HG03097 (cell line): ENCODE measurements at regions not wholly inside any gene's neighbourhood (a gene's known extent, or its start where the extent isn't known, plus 50 kb on each side); places are given as distances from the start of the nearest gene placed in this dataset.

ENCODE experiments used
- ATAC-seq: cut with Tn5 transposase; IDR thresholded peaks from one replicate; pipeline ENCODE4 v1.9.1; 2021; ENCODE audit not compliant: unreplicated experiment, low FRiP score

GRCh38 chr18:77714716-77715115 is 465.1 kb downstream of the GALR1 start:
- no peak for ATAC-seq

DNA sequence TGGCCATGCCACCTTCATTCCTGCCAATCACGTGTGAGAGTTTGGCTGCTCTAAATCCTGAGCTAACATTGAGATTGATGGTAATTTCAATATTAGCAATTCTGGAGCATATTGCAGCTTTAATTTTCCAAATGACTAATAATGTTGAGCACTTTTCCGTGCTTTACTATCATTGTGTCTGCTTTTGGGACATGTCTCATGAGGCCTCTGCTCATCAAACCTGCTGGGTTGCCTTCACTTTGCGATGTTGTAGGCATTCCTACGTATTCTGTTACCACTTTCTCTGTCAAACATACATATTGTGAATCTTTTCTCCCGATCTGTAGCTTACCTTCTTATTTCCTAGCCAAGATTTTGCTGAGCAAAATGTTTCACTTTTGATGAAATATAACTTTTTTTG is 466.6 kb downstream of the GALR1 start:
- ATAC-seq, result no peak

GRCh38 chr18:77733292-77733903 is 483.8 kb downstream of the GALR1 start:
- ATAC-seq, result no peak

GRCh38 chr18:77736842-77737241 is 487.2 kb downstream of the GALR1 start:
- no peak for ATAC-seq

GRCh38 chr18:77737405-77737804 is 487.8 kb downstream of the GALR1 start:
- ATAC-seq, result no peak

- no peak for ATAC-seq
Observed at GRCh38 chr18:77749089-77749488, 499.4 kb downstream of the GALR1 start.

DNA sequence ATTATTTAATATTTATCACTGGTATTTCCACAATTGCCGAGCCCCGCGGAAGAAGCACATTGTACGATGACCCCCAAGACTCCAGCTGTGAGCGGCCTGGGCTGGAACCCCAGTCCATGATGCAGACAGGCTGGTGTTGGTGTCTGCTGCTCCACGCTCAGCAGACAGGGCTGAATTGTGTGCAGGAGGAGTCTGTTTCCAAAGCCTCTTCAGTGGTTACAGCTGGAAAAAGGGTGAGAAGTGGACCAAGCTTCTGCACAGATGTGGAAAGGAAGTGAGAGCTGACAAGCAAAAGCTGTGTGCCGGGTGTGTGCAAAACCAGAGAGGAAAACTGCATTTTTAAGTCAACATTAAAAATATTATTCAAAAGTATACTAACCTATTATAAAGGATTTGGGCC is 500.4 kb downstream of the GALR1 start:
- ATAC-seq, result no peak

- no peak for ATAC-seq
Observed at GRCh38 chr18:77754475-77755044, 504.9 kb downstream of the GALR1 start.

- ATAC-seq, result no peak
Observed at GRCh38 chr18:77755187-77755586, 505.5 kb downstream of the GALR1 start.

- no peak for ATAC-seq
Observed at GRCh38 chr18:77761332-77761731, 511.7 kb downstream of the GALR1 start.

DNA sequence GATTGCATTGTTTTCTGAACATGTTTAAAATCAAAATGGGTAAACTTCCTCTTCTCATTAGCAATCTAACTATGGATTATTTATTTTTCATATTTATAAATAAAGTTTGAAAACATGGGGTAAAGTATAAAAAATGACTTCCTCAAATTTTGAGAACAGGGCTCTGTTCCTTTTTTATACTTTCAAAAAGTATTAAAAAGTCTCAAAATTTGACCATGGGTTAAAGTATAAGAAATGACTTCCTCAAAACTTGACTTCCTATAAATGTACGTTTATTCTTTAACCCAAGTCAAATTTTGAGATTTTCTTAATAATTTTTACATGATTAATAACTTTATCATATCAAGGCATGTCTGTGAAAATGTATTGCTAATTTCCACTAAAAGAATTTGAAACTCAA is 512.4 kb downstream of the GALR1 start:
- no peak for ATAC-seq

DNA sequence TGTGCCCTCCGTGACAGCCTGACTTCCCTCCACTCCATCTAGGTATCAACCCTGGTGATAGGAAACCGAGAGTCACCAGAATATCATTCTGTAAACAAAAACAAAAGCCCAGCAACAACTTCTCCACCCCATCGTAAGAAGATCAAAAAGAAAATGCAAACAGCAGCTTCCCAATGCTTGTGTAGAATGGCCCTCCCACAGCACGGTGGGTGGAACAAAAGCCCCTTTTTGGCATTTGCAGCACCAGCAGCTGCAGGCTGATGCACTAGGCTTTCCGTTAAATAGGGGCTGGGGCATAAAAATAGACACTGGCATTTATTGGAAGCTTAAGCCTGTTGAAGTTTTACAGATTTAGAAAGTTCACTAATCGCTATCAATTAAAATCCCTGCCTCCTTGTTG is 513.0 kb downstream of the GALR1 start:
- no peak for ATAC-seq

DNA sequence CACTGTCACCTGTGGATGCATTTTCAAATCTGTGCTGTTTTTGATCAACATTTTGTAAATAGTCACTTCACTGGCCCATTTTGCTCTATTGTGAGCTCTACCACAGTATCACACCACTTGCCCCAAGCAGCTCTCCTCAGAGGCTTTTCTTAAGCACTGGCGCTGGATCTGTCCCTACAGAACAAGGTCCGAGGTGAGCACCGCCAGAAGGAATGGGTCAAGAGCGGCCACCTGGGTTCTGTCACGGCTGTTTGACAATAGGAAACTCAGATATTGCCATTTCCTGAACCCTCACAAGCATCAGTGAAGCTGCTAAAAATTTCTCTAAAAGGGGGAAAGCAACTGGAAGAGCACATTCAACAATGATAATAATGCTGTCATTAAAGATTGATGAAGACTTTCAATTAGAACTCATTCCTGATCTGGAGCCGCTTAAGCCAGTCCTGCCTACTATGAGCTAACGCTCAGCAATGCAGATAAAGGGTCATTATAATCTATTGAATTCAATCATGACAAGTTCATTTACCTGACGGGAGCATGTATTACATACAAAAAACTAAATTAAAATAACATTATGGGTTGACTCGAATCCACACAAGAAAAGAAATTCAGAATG is 514.0 kb downstream of the GALR1 start:
- ATAC-seq, result no peak

DNA sequence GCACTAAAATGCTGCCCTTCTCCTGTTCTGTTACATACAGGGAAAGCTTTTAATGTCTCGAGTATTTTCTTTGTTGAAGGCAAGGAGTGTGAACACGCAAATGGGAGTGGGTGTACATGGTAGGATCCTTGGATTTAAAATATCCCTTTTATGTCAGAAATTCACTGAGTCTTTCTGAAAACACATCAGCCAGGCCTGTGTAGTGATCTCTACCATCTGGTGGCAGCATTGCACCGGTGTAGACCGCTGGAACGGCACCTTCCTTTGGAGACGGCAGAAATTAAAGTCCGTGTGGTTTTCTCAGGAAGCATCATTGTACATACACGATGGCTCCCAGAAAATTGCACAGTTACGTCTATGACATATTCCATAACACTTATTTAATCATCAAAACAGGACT is 515.8 kb downstream of the GALR1 start:
- no peak for ATAC-seq

DNA sequence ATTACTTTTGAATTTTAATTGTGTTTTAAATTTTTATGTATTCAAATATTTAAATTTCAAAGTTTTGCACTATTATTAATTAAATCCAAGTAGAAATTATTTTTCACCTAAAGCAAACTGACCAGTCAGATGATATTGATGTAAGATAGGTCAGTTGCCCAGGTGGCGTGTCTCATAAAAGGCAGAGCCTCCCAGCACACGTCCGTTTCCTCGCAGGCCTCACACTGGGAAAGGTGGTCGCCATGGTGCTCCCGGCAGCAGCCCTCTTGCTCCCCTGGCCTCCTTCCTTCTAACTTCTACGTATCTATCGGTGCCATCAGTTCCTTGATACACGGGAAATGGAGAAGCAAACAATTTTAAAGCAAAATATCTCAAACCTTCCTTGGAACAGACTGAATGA is 516.8 kb downstream of the GALR1 start:
- no peak for ATAC-seq

GRCh38 chr18:77772177-77772576 is 522.5 kb downstream of the GALR1 start:
- ATAC-seq, result no peak

DNA sequence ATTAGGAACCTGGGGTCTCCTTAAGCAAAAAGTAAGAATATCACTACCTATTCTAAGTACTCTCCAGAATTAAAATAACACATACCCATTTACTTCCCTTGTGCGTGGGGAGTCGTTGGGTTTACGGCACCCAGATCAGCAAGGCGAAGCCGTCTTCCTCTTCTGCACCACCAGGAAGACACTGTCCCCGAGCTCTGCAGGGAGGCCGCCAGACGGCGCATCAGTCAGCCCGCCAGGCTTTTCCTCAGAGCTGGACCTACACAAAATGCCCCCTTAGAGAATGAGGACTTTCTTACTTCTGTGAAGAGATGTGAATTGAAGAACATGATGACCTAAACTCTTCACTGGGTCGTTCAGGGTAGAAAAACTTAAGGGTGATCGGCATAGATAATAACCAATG is 526.5 kb downstream of the GALR1 start:
- no peak for ATAC-seq

GRCh38 chr18:77777163-77777562 is 527.5 kb downstream of the GALR1 start:
- ATAC-seq, result no peak

DNA sequence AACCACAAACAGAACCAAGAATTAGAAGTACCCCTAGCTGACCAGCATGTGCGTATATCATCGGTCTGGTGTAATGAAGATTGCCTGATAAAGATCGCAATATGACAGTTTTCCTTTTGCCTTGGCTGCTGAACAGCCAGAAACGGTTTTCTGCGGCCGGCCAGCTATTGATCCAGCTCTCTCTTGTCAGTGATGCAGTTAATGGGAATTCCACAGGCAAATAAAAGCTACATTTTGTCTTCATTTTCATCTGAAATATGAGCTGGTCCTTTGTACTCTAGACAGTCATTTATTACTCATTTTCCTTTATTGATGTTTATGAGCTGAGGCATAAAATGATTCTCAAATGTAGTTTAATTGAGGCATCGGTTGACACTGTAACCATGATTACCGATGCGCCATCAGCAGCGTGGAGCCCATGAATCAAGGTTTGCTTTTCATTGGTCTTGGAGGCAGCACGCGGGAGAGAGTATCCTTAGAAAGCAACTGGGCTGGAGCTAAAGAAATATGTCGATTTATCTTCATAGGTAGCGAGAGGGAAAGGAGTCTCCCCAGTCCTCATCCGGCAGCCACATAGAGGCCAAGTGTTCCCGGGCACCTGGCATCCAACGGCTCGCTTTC is 535.2 kb downstream of the GALR1 start:
- ATAC-seq, result no peak

- no peak for ATAC-seq
Observed at GRCh38 chr18:77785415-77785975, 535.8 kb downstream of the GALR1 start.

DNA sequence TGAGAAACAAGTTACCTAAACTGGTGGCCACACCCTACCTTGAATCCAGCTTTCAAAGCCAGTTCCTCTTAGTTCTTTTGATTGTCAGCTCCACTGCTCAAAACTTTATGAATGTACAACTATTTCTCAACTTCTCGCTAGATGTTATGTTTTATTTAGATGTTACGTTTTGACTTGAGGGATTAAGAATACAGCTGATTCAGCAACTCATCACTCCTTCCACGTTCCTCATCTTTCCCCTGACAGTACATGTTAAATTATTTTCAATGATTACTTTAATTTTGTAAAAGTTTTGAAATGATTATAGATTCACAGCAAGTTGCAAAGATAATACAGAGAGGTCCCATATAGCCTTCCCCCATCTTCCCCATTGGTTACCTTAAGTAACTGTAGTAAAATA is 553.4 kb downstream of the GALR1 start:
- no peak for ATAC-seq

- ATAC-seq, result no peak
Observed at GRCh38 chr18:77804382-77804781, 554.7 kb downstream of the GALR1 start.
